ENCODE measurements at regions not wholly inside any gene's neighbourhood (a gene's known extent, or its start where the extent isn't known, plus 50 kb on each side); places are given as distances from the start of the nearest gene placed in this dataset.

DNA sequence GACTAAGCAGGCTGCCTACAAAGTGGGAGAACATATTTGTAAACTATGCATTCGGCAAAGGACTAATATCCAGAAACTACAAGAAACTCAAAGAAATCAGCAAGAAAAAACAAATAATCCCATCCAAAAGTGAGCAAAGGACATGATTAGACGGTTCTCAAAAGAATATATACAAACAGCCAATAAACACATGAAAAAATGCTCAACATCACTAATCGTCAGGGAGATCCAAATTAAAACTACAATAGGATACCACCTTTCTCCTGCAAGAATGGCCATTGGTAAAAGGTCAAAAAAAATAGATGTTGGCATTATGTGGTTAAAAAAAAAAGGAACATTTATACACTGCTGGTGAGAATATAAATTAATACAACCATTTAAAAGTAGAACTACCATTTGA lies 259.6 kb upstream of the SLITRK3 start:
- Histone ChIP-seq H3K9me3 (peaks cover 0 to 41% (median 15%) of the 10 kb centered on the region in 4 donors), H3K27me3 (no peaks in the 10 kb centered on the region), H3K27ac (no peak overlapping the region), H3K4me1 (no peaks in the 10 kb centered on the region), H3K4me3 (no peak overlapping the region), H3K36me3 (no peaks in the 10 kb centered on the region)
- no peak for DNase-seq
- intact Hi-C loops (cut with DNase I; ENCODE audit: low total_unique reads) = no loop called here
- 71 to 84% (median 80%) methylated on average over 3 of the region's 3 CpGs for WGBS, 5 donors
- TF ChIP-seq POLR2AphosphoS5 (IDR thresholded peaks at IDR 0.05) (no peak), POLR2A (IDR thresholded peaks at IDR 0.05) (no peak), EP300 (IDR thresholded peaks at IDR 0.05) (no peak)
- TF ChIP-seq, protein P1, sequence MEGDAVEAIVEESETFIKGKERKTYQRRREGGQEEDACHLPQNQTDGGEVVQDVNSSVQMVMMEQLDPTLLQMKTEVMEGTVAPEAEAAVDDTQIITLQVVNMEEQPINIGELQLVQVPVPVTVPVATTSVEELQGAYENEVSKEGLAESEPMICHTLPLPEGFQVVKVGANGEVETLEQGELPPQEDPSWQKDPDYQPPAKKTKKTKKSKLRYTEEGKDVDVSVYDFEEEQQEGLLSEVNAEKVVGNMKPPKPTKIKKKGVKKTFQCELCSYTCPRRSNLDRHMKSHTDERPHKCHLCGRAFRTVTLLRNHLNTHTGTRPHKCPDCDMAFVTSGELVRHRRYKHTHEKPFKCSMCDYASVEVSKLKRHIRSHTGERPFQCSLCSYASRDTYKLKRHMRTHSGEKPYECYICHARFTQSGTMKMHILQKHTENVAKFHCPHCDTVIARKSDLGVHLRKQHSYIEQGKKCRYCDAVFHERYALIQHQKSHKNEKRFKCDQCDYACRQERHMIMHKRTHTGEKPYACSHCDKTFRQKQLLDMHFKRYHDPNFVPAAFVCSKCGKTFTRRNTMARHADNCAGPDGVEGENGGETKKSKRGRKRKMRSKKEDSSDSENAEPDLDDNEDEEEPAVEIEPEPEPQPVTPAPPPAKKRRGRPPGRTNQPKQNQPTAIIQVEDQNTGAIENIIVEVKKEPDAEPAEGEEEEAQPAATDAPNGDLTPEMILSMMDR (IDR thresholded peaks at IDR 0.05) = no peak

GRCh38 chr3:165455360-165455759 lies 259.2 kb upstream of the SLITRK3 start:
- H3K27me3 ChIP-seq = no peaks in the 10 kb centered on the region
- WGBS, 5 donors = 48 to 62% (median 57%) methylated on average over 2 of the region's 2 CpGs
- TF ChIP-seq, protein P1 (IDR thresholded peaks at IDR 0.05) = no peak
- TF ChIP-seq POLR2AphosphoS5 (IDR thresholded peaks at IDR 0.05) = no peak
- no peak for TF ChIP-seq POLR2A (IDR thresholded peaks at IDR 0.05)
- intact Hi-C loops (cut with DNase I; ENCODE audit: low total_unique reads) = no loop called here
- no peaks in the 10 kb centered on the region for H3K36me3 ChIP-seq
- no peak overlapping the region for H3K4me3 ChIP-seq
- DNase-seq = no peak
- no peaks in the 10 kb centered on the region for H3K4me1 ChIP-seq
- peaks cover 0 to 41% (median 15%) of the 10 kb centered on the region in 4 donors for H3K9me3 ChIP-seq
- H3K27ac ChIP-seq = no peak overlapping the region

DNA sequence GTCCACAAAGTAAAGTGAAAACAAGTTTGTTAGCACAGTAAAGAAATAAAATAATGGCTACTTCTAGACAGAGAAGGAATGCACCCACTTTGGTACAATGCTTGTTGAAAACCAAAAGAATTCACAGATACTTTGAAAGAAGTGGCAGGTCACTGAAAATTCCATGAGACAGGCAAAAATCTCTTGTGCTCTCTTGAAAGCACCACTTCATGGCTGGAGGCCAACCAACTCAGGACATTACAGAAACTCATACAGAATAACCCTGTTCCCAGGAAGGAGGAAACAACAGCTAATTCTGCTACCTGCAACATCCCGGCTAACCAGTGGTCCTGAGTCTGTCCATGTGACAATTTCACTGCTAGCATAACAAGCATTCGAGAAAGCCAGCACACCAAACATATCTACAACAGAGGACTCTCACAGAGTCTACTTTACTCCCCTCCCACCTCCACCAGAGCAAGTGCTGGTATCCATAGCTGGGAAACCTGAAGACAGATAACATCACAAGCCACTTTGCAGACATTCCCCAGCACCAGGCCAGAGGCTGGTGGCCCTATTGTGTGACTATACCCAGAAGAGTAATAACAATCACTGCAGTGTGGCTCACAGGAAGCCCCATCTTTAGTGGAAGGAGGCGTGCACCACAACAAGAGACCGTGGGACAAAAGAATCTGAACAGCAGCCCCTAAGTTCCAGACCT lies 255.3 kb upstream of the SLITRK3 start:
- H3K27me3 ChIP-seq = no peaks in the 10 kb centered on the region
- H3K4me1 ChIP-seq = no peaks in the 10 kb centered on the region
- H3K9me3 ChIP-seq = peaks cover 0 to 41% (median 13%) of the 10 kb centered on the region in 4 donors
- H3K4me3 ChIP-seq = no peak overlapping the region
- no peak overlapping the region for H3K27ac ChIP-seq
- TF ChIP-seq, protein P1 (IDR thresholded peaks at IDR 0.05) = no peak
- TF ChIP-seq POLR2A (IDR thresholded peaks at IDR 0.05) = no peak
- no peak for TF ChIP-seq EP300 (IDR thresholded peaks at IDR 0.05)
- no peak for TF ChIP-seq POLR2AphosphoS5 (IDR thresholded peaks at IDR 0.05)
- intact Hi-C loops (cut with DNase I; ENCODE audit: low total_unique reads) = no loop called here
- H3K36me3 ChIP-seq = no peaks in the 10 kb centered on the region
- WGBS, 5 donors = 67 to 91% (median 81%) methylated on average over 4 of the region's 4 CpGs
- no peak for DNase-seq

DNA sequence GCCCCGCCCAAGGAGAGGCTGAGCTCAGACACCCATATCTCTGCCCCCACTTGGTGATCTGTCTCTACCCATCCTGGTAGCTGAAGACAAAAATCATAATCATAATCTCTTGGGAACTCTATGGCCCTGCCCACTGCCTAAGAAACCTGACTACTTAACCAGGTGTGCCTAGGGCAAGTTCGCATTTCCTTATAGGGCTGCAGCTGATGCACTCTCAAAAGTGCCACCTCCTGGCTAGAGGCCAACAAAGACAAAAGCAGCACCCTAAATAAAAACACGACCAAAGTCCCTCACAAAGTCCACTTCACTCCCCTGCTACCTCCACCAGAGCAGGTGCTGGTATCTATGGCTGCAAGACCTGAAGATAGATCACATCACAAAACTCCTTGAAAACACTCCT lies 250.4 kb upstream of the SLITRK3 start:
- no peak overlapping the region for H3K27ac ChIP-seq
- no peaks in the 10 kb centered on the region for H3K4me1 ChIP-seq
- no peaks in the 10 kb centered on the region for H3K36me3 ChIP-seq
- intact Hi-C loops (cut with DNase I; ENCODE audit: low total_unique reads) = no loop called here
- peaks cover 0 to 11% (median 1%) of the 10 kb centered on the region in 4 donors for H3K9me3 ChIP-seq
- DNase-seq = no peak
- TF ChIP-seq EP300 (IDR thresholded peaks at IDR 0.05) (no peak), POLR2A (IDR thresholded peaks at IDR 0.05) (no peak), POLR2AphosphoS5 (IDR thresholded peaks at IDR 0.05) (no peak)
- TF ChIP-seq, protein P1 (IDR thresholded peaks at IDR 0.05) = no peak
- 66 to 87% (median 75%) methylated on average over 3 of the region's 3 CpGs for WGBS, 5 donors
- H3K4me3 ChIP-seq = no peak overlapping the region
- no peaks in the 10 kb centered on the region for H3K27me3 ChIP-seq

All from stomach (tissue), 8 donors.